ENCODE measurements at regions not wholly inside any gene's neighbourhood (a gene's known extent, or its start where the extent isn't known, plus 50 kb on each side); places are given as distances from the start of the nearest gene placed in this dataset.

GRCh38 chr10:33986016-33986415 lies 651.5 kb upstream of the NRP1 start:
- no peaks in the 10 kb centered on the region for H3K4me1 ChIP-seq
- Mint-ChIP-seq H3K27ac (ENCODE audit: unreplicated experiment) (no peak overlapping the region), H3K4me3 (ENCODE audit: unreplicated experiment) (no peak overlapping the region), H3K4me1 (ENCODE audit: low read depth, unreplicated experiment) (no peaks in the 10 kb centered on the region), H3K27me3 (ENCODE audit: insufficient read depth, unreplicated experiment) (peaks cover under 1% of the 10 kb centered on the region), H3K36me3 (ENCODE audit: insufficient read depth, unreplicated experiment) (no peaks in the 10 kb centered on the region), H3K9me3 (ENCODE audit: unreplicated experiment) (peaks cover 25% of the 10 kb centered on the region)
- POLR2A ChIA-PET = no interaction called here
- CTCF ChIA-PET = no interaction called here
- no peak for DNase-seq
- H3K4me3 ChIP-seq (ENCODE audit: low read depth, low read length) = no peak overlapping the region
- H3K36me3 ChIP-seq (ENCODE audit: control insufficient read depth, insufficient read depth, low read length) = no peaks in the 10 kb centered on the region
- no peaks in the 10 kb centered on the region for H3K27me3 ChIP-seq (replicated peaks; ENCODE audit: control insufficient read depth, insufficient read depth, low read length)
- intact Hi-C loops (cut with micrococcal nuclease; ENCODE audit: unreplicated experiment) = no loop called here
- no TSS peak for BruUV-seq (replicated peaks)
- no peaks in the 10 kb centered on the region for H3K9me3 ChIP-seq
- no peak for TF ChIP-seq CTCF (IDR thresholded peaks at IDR 0.05; ENCODE audit: insufficient read depth in 1 of 2, low read depth in 1 of 2, low read length in 1 of 2, severe bottlenecking in 1 of 2, unreplicated experiment in 1 of 2)

GRCh38 chr10:33982995-33983394 lies 648.5 kb upstream of the NRP1 start:
- Mint-ChIP-seq H3K27me3 (ENCODE audit: insufficient read depth, unreplicated experiment) (peaks cover 5% of the 10 kb centered on the region), H3K4me3 (ENCODE audit: unreplicated experiment) (no peak overlapping the region), H3K27ac (ENCODE audit: unreplicated experiment) (no peak overlapping the region), H3K9me3 (ENCODE audit: unreplicated experiment) (peaks cover 1% of the 10 kb centered on the region), H3K4me1 (ENCODE audit: low read depth, unreplicated experiment) (no peaks in the 10 kb centered on the region), H3K36me3 (ENCODE audit: insufficient read depth, unreplicated experiment) (no peaks in the 10 kb centered on the region)
- no peak for TF ChIP-seq CTCF (IDR thresholded peaks at IDR 0.05; ENCODE audit: insufficient read depth in 1 of 2, low read depth in 1 of 2, low read length in 1 of 2, severe bottlenecking in 1 of 2, unreplicated experiment in 1 of 2)
- ChIA-PET CTCF (no interaction called here), POLR2A (no interaction called here)
- H3K27me3 ChIP-seq (replicated peaks; ENCODE audit: control insufficient read depth, insufficient read depth, low read length) = no peaks in the 10 kb centered on the region
- no TSS peak for BruUV-seq (replicated peaks)
- H3K4me1 ChIP-seq = no peaks in the 10 kb centered on the region
- DNase-seq = no peak
- H3K36me3 ChIP-seq (ENCODE audit: control insufficient read depth, insufficient read depth, low read length) = no peaks in the 10 kb centered on the region
- no peaks in the 10 kb centered on the region for H3K9me3 ChIP-seq
- H3K4me3 ChIP-seq (ENCODE audit: low read depth, low read length) = no peak overlapping the region
- intact Hi-C loops (cut with micrococcal nuclease; ENCODE audit: unreplicated experiment) = no loop called here

GRCh38 chr10:33981301-33981700 lies 646.8 kb upstream of the NRP1 start:
- Mint-ChIP-seq H3K27ac (ENCODE audit: unreplicated experiment) (no peak overlapping the region), H3K36me3 (ENCODE audit: insufficient read depth, unreplicated experiment) (no peaks in the 10 kb centered on the region), H3K27me3 (ENCODE audit: insufficient read depth, unreplicated experiment) (peaks cover 5% of the 10 kb centered on the region), H3K4me3 (ENCODE audit: unreplicated experiment) (no peak overlapping the region), H3K4me1 (ENCODE audit: low read depth, unreplicated experiment) (no peaks in the 10 kb centered on the region), H3K9me3 (ENCODE audit: unreplicated experiment) (no peaks in the 10 kb centered on the region)
- CTCF ChIA-PET = no interaction called here
- BruUV-seq (replicated peaks) = no TSS peak
- no peaks in the 10 kb centered on the region for H3K9me3 ChIP-seq
- no peak for TF ChIP-seq CTCF (IDR thresholded peaks at IDR 0.05; ENCODE audit: insufficient read depth in 1 of 2, low read depth in 1 of 2, low read length in 1 of 2, severe bottlenecking in 1 of 2, unreplicated experiment in 1 of 2)
- no peaks in the 10 kb centered on the region for H3K4me1 ChIP-seq
- intact Hi-C loops (cut with micrococcal nuclease; ENCODE audit: unreplicated experiment) = no loop called here
- POLR2A ChIA-PET = no interaction called here
- no peaks in the 10 kb centered on the region for H3K36me3 ChIP-seq (ENCODE audit: control insufficient read depth, insufficient read depth, low read length)
- no peak overlapping the region for H3K4me3 ChIP-seq (ENCODE audit: low read depth, low read length)
- no peaks in the 10 kb centered on the region for H3K27me3 ChIP-seq (replicated peaks; ENCODE audit: control insufficient read depth, insufficient read depth, low read length)
- DNase-seq = no peak

All from Caco-2 (cell line).